Endothelial cell of umbilical vein (primary cell): ENCODE measurements at regions not wholly inside any gene's neighbourhood (a gene's known extent, or its start where the extent isn't known, plus 50 kb on each side); places are given as distances from the start of the nearest gene placed in this dataset.

Source experiments
- BruUV-seq: library from RNA; stranded (reverse); fragments of 400-500 nt; replicated peaks from 2 replicates; lab custom pipeline; 2021; lab: Mats Ljungman, UMichigan
- CTCF ChIA-PET: fragments of 300-600, 350-600 bp; sonication (Branson Sonifier 250); formaldehyde crosslinking; loops from one replicate; lab custom pipeline; 2021; ENCODE audit warnings: antibody characterized with exemption, inconsistent platforms; lab: Charles Lee
- POLR2A ChIA-PET: fragments of 300-600, 350-600 bp; sonication (Branson Sonifier 250); formaldehyde crosslinking; loops from one replicate; lab custom pipeline; 2021; ENCODE audit warnings: antibody characterized with exemption, inconsistent platforms; lab: Charles Lee
- DNase-seq: peaks from one replicate; pipeline ENCODE4 v3.0.0-alpha.2; 2011; ENCODE audit warnings: low read depth, low spot score
- FAIRE-seq: peaks from 2 replicates; lab custom pipeline; 2011; peaks lifted over from hg19 to GRCh38; lab: Jason Lieb, UNC
- H2AFZ ChIP-seq: 2 replicates; pipeline ENCODE4 v1.6.0; 2012; ENCODE audit warnings: low read depth, low read length, control low read depth, inconsistent platforms
- H3K27ac ChIP-seq: 2 replicates; pipeline ENCODE4 v1.5.1; 2011; ENCODE audit warnings: low read depth, mild to moderate bottlenecking, control low read depth, low read length, moderate library complexity; ENCODE audit not compliant: insufficient read depth
- H3K27me3 ChIP-seq, 2 experiments: 2 replicates each; pipeline versions ENCODE4 v1.6.0 to v1.6.1; 2011; ENCODE audit warnings: low read length in 2 of 2, mixed read lengths in 1 of 2; ENCODE audit not compliant: control insufficient read depth in 2 of 2, insufficient read depth in 2 of 2
- H3K36me3 ChIP-seq, 2 experiments: 2 replicates in 1 of 2; 3 replicates in 1 of 2; pipeline ENCODE4 v1.5.1; 2011; ENCODE audit warnings: low read length in 2 of 2, mild to moderate bottlenecking in 1 of 2, moderate library complexity in 1 of 2; ENCODE audit not compliant: control insufficient read depth in 2 of 2, insufficient read depth in 2 of 2; ENCODE audit errors: extremely low read depth in 1 of 2
- H3K4me1 ChIP-seq: 3 replicates; pipeline ENCODE4 v1.5.1; 2011; ENCODE audit warnings: mild to moderate bottlenecking, low read length; ENCODE audit not compliant: control insufficient read depth, insufficient read depth; ENCODE audit errors: extremely low read depth
- H3K4me2 ChIP-seq: 2 replicates; pipeline ENCODE4 v1.6.1; 2011; ENCODE audit warnings: low read length, control low read depth, mixed read lengths; ENCODE audit not compliant: insufficient read depth
- H3K4me3 ChIP-seq, 3 experiments: fragments of 200-600 bp in 1 of 3; sonication (generic), shearing (Covaris generic) in 1 of 3; replicated peaks in 1 of 3; 2 replicates each; pipeline ENCODE4 v1.5.1; 2011 to 2016; ENCODE audit warnings: control low read depth in 3 of 3, low read length in 3 of 3, mild to moderate bottlenecking in 2 of 3, inconsistent platforms in 1 of 3, low read depth in 1 of 3, moderate library complexity in 1 of 3; ENCODE audit not compliant: insufficient read depth in 1 of 3
- H3K79me2 ChIP-seq: 2 replicates; pipeline ENCODE4 v1.6.0; 2012; ENCODE audit warnings: low read length, inconsistent platforms; ENCODE audit not compliant: control insufficient read depth, insufficient read depth
- H3K9ac ChIP-seq: replicated peaks from 2 replicates; pipeline ENCODE3; 2011; ENCODE audit warnings: low read length, control low read depth; ENCODE audit not compliant: insufficient read depth; ENCODE audit errors: extremely low read depth
- H3K9me1 ChIP-seq: replicated peaks from 3 replicates; pipeline ENCODE4 v1.6.0; 2011; ENCODE audit warnings: mild to moderate bottlenecking, low read length; ENCODE audit not compliant: control insufficient read depth, insufficient read depth; ENCODE audit errors: extremely low read depth
- H3K9me3 ChIP-seq: replicated peaks from 2 replicates; pipeline ENCODE4 v1.5.1; 2012; ENCODE audit warnings: low read length, inconsistent platforms; ENCODE audit not compliant: control insufficient read depth, insufficient read depth
- H4K20me1 ChIP-seq: replicated peaks from 2 replicates; pipeline ENCODE3; 2011; ENCODE audit warnings: mild to moderate bottlenecking, low read length; ENCODE audit not compliant: control insufficient read depth, insufficient read depth; ENCODE audit errors: extremely low read depth
- CTCF ChIP-seq, 2 donors: IDR thresholded peaks; 1 replicate in 1 of 2; 2 replicates in 1 of 2; pipeline ENCODE4 v1.5.1; 2011; ENCODE audit warnings: low read length in 2 of 2, mild to moderate bottlenecking in 2 of 2, moderate library complexity in 2 of 2, control low read depth in 1 of 2, inconsistent platforms in 1 of 2, low read depth in 1 of 2; ENCODE audit not compliant: insufficient read depth in 1 of 2; ENCODE audit errors: extremely low read depth in 1 of 2
- EZH2 ChIP-seq: IDR thresholded peaks from 2 replicates; pipeline ENCODE4 v1.6.1; 2012; ENCODE audit warnings: borderline replicate concordance, low read depth, mild to moderate bottlenecking, moderate library complexity, low read length, inconsistent platforms; ENCODE audit not compliant: severe bottlenecking
- FOS ChIP-seq: IDR thresholded peaks from 2 replicates; pipeline ENCODE4 v1.6.1; 2011; ENCODE audit warnings: mild to moderate bottlenecking, low read length, moderate library complexity, borderline replicate concordance; ENCODE audit not compliant: insufficient read depth
- GATA2 ChIP-seq: IDR thresholded peaks from 2 replicates; pipeline ENCODE4 v1.7.0; 2011; ENCODE audit warnings: low read depth, mild to moderate bottlenecking, moderate library complexity, mixed read lengths, low read length; ENCODE audit not compliant: insufficient read length, insufficient read depth
- JUN ChIP-seq: IDR thresholded peaks from 2 replicates; pipeline ENCODE4 v1.6.1; 2011; ENCODE audit warnings: borderline replicate concordance, low read depth; ENCODE audit not compliant: insufficient read length, insufficient read depth
- MAX ChIP-seq: IDR thresholded peaks from 2 replicates; pipeline ENCODE4 v1.6.1; 2011; ENCODE audit not compliant: insufficient read depth, insufficient read length
- MYC ChIP-seq: IDR thresholded peaks from one replicate; pipeline ENCODE4 v1.6.1; 2011; ENCODE audit warnings: mild to moderate bottlenecking, low read depth, low read length
- POLR2A ChIP-seq: IDR thresholded peaks from 2 replicates; pipeline ENCODE4 v1.6.1; 2012; ENCODE audit warnings: low read depth, mild to moderate bottlenecking, control low read depth, low read length
- POLR2AphosphoS5 ChIP-seq: IDR thresholded peaks from 2 replicates; pipeline ENCODE4 v1.6.1; 2012; ENCODE audit warnings: low read depth, mild to moderate bottlenecking, control low read depth, low read length, moderate library complexity; ENCODE audit not compliant: insufficient read depth
- dilution Hi-C: fragments of 300-500 bp; cut with MboI; formaldehyde crosslinking; loops from one replicate; pipeline ENCODE4 v1.15.0; 2019; ENCODE audit warnings: low sequenced_read_pairs; ENCODE audit not compliant: extremely low pct_ligation_motif_present
- intact Hi-C: fragments of 100-400 bp; cut with micrococcal nuclease; formaldehyde crosslinking; loops from one replicate; pipeline ENCODE4 v1.10.0; 2022

- ChIA-PET CTCF (no interaction called here), POLR2A (no interaction called here)
- H3K9me3 ChIP-seq: peaks cover 7% of the 10 kb centered on the region
- DNase-seq (no peak), FAIRE-seq (no peak)
- no peak overlapping the region for H2AFZ ChIP-seq
- H3K79me2 ChIP-seq: no peaks in the 10 kb centered on the region
- TF ChIP-seq POLR2A: no peak
- TF ChIP-seq EZH2: no peak
- TF ChIP-seq MYC: no peak
- no peak for TF ChIP-seq FOS
- H3K4me2 ChIP-seq: no peak overlapping the region
- no peaks in the 10 kb centered on the region for H3K27me3 ChIP-seq
- intact Hi-C loops (no loop called here), dilution Hi-C loops (no loop called here)
- H3K4me1 ChIP-seq: no peaks in the 10 kb centered on the region
- H3K9ac ChIP-seq: no peak overlapping the region
- no peaks in the 10 kb centered on the region for H3K9me1 ChIP-seq
- H3K27ac ChIP-seq: no peak overlapping the region
- H4K20me1 ChIP-seq: no peaks in the 10 kb centered on the region
- no TSS peak for BruUV-seq
- H3K4me3 ChIP-seq: no peak overlapping the region
- no peaks in the 10 kb centered on the region for H3K36me3 ChIP-seq
These were observed 117.5 kb upstream of the TMEM18 start for GRCh38 chr2:794554-795241.

GRCh38 chr2:793236-793635, 116.0 kb upstream of the TMEM18 start:
- no TSS peak for BruUV-seq
- Histone ChIP-seq H2AFZ (no peak overlapping the region), H3K9me3 (peaks cover 8% of the 10 kb centered on the region), H3K4me1 (no peaks in the 10 kb centered on the region), H3K27ac (no peak overlapping the region), H3K4me3 (no peak overlapping the region), H3K4me2 (no peak overlapping the region), H3K9me1 (no peaks in the 10 kb centered on the region), H3K9ac (no peak overlapping the region), H3K36me3 (no peaks in the 10 kb centered on the region), H3K27me3 (no peaks in the 10 kb centered on the region), H4K20me1 (no peaks in the 10 kb centered on the region), H3K79me2 (no peaks in the 10 kb centered on the region)
- ChIA-PET POLR2A (no interaction called here), CTCF (no interaction called here)
- TF ChIP-seq POLR2A: no peak
- no peak for TF ChIP-seq MYC
- TF ChIP-seq JUN: no peak
- no peak for TF ChIP-seq EZH2
- no peak for TF ChIP-seq GATA2
- TF ChIP-seq FOS: no peak
- no peak for TF ChIP-seq MAX
- no peak for TF ChIP-seq CTCF (IDR thresholded peaks at IDR 0.05; ENCODE audit: extremely low read depth in 1 of 2, insufficient read depth in 1 of 2, low read depth in 1 of 2, low read length in 2 of 2)
- TF ChIP-seq POLR2AphosphoS5: no peak
- dilution Hi-C loops: no loop called here
- FAIRE-seq (no peak), DNase-seq (no peak)
- intact Hi-C loops: no loop called here
